ENCODE measurements at regions not wholly inside any gene's neighbourhood (a gene's known extent, or its start where the extent isn't known, plus 50 kb on each side); places are given as distances from the start of the nearest gene placed in this dataset.

DNA sequence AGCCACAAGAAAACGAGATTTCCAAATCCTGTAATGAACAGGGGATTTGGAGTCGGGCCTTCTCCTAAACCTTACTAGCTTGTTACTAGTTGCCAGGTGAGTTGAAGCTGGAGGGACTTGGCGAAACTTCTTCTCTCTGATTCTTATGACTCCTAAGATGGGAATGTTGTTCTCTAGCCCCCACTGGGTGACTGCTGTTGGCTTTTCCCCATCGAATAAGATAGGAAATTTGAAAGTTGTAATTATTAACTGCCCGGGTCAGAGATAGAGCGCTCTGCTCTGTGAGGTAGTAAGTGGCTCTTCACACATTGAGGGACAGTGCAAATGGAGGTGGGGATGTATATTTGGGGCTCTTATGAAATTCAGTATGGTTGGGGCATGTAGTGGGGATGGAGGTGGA, 111.2 kb upstream of the MBNL2 start:
- DNase-seq: no peak

DNA sequence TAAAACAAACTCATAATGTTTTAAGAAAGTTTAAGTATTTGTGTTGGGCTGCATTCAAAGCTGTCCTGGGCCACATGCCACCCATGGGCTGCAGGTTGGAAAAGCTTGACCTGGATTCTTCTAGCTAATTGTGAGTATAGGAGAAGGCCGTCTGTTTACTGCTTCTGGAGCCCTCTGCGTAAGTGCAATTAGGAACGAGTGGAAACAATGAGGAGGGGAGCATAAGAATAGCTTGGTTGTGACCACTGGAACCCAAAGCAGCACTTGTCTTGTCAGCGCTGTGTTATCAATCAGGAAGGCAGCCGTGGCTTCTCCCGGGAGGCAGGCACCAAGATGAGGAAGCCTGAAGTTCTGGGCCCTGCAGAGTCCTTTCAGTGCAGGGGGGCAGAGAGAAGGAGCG, 110.4 kb upstream of the MBNL2 start:
- DNase-seq: no peak

DNA sequence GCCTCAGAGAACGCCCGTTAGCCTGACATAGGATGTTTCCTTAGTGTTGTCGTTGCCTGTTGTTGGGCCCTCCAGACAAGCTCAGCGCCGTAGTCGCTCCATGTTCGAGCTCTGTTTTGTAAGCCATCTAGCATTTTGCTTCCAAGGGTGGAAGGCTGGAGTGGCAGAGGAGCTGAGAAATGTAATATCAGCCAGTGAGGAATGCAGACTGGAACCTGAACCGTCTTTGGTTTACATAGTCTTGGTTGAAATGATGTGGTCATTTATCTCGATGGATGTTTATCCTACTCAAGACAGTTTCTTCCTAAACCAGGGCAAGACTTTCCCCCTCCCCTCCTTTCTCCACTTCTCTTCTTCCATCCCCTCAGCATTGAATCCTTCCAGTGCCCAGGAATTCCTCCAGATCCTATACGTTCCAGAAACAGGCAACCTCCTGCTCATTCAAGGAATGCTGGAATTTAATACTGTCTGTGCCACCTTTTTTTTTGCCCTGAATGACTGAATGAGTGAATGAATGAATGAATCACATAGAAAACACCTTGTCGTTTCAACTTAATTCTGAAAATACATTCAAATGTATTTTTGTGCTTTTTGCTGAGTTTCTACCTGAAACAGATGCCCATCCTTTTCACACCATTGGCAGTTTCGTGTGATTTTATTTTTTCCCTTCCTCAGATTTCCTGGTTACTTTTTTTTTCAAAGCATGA, 109.5 kb upstream of the MBNL2 start:
- peak in 1 of 3 donors; percentile 22 for DNase-seq

- peak in 1 of 3 donors; percentile 40 for DNase-seq
Measured at GRCh38 chr13:97113231-97114001, 108.7 kb upstream of the MBNL2 start.

- peak in 1 of 3 donors; percentile 30 for DNase-seq
Measured at GRCh38 chr13:97114651-97115050, 107.5 kb upstream of the MBNL2 start.

GRCh38 chr13:97116754-97117153, 105.4 kb upstream of the MBNL2 start:
- DNase-seq: no peak

- DNase-seq: no peak
Measured at GRCh38 chr13:97117388-97117910, 104.7 kb upstream of the MBNL2 start.

GRCh38 chr13:97119943-97120342, 102.2 kb upstream of the MBNL2 start:
- DNase-seq: peak in 1 of 3 donors; percentile 67

DNA sequence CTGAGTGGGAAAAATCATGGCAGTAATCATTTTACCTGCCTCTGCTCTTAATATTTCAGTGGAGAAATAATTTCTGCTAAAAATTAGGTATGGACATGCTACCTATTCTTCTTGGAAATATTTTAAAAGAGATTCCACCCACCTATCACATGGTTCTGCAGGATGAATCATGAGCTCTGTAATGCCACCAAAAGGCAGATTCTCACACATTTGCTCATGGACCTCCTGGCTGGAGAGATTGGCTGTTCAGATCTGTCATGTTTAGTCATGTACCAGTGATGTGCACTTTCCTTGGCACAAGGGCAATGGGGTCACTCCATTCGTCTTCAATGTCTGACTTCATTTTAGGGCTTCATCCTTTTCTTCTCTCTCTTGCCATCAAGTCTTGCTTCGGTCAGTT, 101.8 kb upstream of the MBNL2 start:
- DNase-seq: no peak

DNA sequence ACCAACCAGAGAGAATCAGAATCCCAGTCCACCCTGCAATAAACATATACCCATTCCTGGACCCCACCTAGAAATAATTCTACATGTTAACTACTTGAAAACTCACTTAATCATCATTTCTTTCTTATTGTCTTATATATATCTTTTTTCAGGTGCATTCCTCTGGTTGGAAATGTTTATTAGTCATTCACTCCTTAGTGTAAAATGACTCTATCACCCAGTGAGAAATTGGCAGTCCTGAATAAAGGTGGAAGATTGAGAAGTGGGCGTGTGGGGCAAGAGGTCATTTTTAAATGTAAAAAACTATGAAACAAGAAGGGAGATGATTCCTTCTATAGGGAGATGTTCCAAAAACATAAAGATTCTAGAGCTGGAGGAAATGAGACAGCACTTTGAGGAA, 101.2 kb upstream of the MBNL2 start:
- DNase-seq: no peak

GRCh38 chr13:97121894-97122293, 100.2 kb upstream of the MBNL2 start:
- no peak for DNase-seq

DNA sequence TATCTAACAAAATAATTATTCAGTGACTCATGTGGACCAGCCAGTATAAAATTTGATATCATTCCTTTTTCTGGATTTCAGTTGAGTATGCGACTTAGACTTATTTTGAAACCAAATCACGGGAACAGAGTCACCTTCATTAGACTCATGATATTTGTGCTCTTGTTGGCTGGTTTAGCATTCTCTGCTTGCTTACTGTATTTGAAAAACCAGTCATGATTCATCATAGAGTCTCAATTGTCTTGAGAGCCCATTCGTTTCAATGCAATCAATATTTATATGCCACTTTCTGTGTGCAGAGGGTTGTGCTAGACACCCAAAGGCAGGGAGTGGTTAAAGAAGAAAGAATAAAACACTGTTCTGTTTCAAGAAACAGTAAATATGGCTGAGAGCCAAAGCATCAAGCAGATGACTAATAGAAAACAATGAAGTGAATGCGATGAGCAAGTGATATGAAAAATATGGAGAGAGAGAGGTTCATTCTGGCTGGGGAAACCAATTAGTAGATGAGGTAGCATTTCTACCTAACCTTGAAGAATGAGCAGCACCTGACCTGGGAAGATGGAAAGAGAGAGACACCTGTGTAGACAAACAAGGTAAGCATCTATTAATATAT, 99.6 kb upstream of the MBNL2 start:
- DNase-seq: no peak

DNA sequence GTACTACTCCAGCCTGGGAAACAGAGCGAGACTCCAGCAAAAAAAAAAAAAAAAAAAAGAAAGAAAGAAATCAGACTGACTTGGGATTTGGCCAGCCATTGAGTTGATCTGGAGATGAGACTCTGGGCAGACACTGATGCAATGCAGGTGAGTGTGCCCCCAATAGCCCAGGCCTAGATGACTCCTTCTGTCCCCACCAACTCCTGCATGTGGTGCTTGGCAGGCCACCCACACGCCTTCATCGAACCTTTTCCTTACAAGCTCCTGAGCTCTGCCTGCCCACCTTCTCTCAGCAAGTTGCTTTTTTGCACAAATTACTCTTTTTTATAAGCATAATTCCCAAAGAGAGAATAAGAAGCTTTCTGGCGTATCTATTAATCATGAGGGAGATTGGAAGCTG, 97.9 kb upstream of the MBNL2 start:
- no peak for DNase-seq

GRCh38 chr13:97124915-97125809, 97.0 kb upstream of the MBNL2 start:
- peak in 2 of 3 donors; percentile 71 to 81 for DNase-seq

DNA sequence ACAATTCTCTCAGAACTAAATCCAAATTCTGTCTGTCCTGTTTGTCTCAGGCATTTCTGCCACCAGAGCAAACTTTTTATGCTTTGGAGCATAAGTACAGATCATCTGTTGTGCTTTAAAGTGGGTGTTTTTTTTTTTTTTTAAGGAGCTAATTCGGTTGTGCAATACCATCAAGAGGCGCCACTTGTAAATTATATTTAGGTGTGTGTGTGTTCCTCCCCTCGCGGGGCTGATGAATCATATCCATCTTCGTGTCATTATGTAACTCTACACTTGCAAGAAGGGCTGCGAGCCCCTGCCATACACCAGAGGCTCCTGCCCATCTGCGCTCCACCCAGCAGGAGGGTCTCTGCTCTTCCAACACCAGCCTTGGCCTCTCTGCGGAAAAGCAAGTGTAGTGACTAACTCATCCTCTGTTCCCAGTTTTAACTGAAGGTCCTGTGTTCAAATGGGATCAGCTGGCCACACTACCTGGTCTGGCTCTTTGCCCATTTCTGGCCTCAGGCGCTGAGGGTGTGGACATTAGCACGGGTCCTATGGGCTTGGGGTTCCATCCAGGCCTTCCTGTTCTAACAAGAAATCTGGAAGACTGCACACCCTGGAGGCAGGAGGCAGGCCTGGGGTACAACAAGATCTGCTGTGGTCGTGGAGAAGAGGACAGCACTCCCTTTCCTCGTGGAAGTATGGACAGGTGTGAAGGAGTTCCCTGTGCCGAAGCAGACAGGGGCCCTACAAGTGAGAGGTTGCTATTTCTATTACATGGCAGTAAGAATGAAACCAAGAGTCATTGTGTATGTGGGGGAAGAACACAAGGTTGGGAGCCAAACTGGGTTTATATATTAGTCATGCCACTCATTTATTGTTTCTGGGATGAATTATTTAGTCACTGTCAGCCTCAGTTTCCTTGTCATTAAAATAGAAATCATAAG, 96.1 kb upstream of the MBNL2 start:
- DNase-seq: no peak

DNA sequence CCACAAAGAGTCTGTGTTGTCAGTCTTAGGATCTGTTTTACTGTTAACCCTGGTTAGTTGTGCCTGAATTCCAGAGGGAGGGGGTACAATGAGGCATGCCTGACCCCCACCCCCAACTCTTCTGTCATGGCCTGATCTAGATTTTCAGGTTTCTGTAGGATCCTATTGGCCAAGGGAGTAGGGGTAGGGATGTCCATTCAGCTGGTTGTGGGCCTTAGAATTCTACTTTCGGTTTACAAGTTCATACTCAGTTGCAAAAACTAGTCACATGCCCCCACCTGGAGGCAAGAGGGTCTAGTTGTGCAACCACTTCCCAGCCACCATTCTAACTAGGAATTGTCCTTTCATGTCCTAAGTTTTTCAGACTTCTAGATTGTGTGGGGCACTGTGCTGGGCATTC, 94.3 kb upstream of the MBNL2 start:
- DNase-seq: no peak

DNA sequence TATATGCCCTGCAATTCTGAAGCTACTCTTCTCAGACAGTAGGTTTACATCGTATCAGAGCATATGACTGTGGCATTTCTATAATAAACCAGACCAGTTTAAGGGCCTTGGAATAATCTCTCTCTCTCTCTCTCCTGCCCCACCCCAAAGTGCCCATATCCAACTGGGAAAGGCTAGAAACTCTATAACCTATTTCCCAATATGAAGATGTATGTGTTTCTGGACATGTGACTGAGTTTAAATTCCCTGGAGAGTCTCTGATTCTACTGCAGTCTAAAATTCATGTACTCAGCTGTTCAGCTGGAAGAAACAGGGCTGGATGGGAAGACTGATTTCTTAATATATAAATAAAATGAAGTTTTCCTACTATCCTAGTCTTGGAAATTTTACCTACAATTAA, 91.9 kb upstream of the MBNL2 start:
- peak in 1 of 3 donors; percentile 38 for DNase-seq

GRCh38 chr13:97131447-97131846, 90.7 kb upstream of the MBNL2 start:
- DNase-seq: no peak

DNA sequence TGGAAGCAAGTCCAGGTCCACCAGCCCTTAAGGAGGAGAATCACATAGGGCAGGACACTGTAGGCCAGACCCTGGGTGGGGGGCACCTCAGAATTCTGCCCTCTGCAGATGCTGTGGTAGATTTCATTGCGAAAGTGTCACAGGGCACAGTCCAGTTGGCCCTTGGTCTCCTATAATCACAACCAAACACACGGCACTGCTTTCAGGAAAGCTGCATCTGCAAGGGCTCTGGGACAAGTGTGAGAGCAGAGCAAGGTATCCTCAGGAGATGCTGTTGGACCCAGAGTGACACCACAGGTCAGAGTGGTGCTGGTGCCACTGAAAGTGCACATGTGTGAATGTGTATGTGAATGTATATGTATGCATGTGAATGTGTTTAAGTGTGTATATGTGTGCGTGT, 88.6 kb upstream of the MBNL2 start:
- DNase-seq: no peak

- DNase-seq: no peak
Measured at GRCh38 chr13:97133955-97134354, 88.2 kb upstream of the MBNL2 start.

All from muscle of back (tissue), 3 donors.